Panc1 (cell line): ENCODE measurements at regions not wholly inside any gene's neighbourhood (a gene's known extent, or its start where the extent isn't known, plus 50 kb on each side); places are given as distances from the start of the nearest gene placed in this dataset.

Source experiments
- ATAC-seq: fragments of 200-7000 bp; cut with Tn5 transposase; 2 replicates; pipeline ENCODE4 v1.9.1; 2020; ENCODE audit warnings: mild to moderate bottlenecking, moderate library complexity
- BruUV-seq: library from RNA; stranded (reverse); fragments of 400-500 nt; replicated peaks from 2 replicates; lab custom pipeline; 2021; lab: Mats Ljungman, UMichigan
- CTCF ChIA-PET: fragments of 300-600 bp; sonication (Branson Sonifier 250); formaldehyde crosslinking; loops from one replicate; lab custom pipeline; 2022; ENCODE audit warnings: antibody characterized with exemption; lab: Charles Lee
- POLR2A ChIA-PET: fragments of 300-600 bp; sonication (Branson Sonifier 250); formaldehyde crosslinking; loops from one replicate; lab custom pipeline; 2022; ENCODE audit warnings: antibody characterized with exemption; lab: Charles Lee
- DNase-seq: peaks from one replicate; pipeline ENCODE4 v3.0.0-alpha.2; 2010; ENCODE audit warnings: low read depth, low spot score
- H3K27ac ChIP-seq: 2 replicates; pipeline ENCODE4 v1.5.1; 2011; ENCODE audit warnings: mild to moderate bottlenecking, low read length, inconsistent platforms
- H3K27me3 ChIP-seq: fragments of 200-500 bp; sonication (Bioruptor generic); 2 replicates; pipeline ENCODE4 v1.6.0; 2014; ENCODE audit warnings: low read length, inconsistent platforms; ENCODE audit not compliant: control insufficient read depth, insufficient read depth
- H3K36me3 ChIP-seq: fragments of 200-500 bp; sonication (Bioruptor generic); 2 replicates; pipeline ENCODE4 v1.5.1; 2014; ENCODE audit warnings: inconsistent platforms, mild to moderate bottlenecking, low read length, moderate library complexity; ENCODE audit not compliant: control insufficient read depth, insufficient read depth
- H3K4me1 ChIP-seq: 2 replicates; pipeline ENCODE4 v1.5.1; 2011; ENCODE audit warnings: inconsistent platforms, mild to moderate bottlenecking, low read length, moderate library complexity; ENCODE audit not compliant: control insufficient read depth, insufficient read depth
- H3K4me3 ChIP-seq, 2 experiments: 2 replicates each; pipeline ENCODE4 v1.5.1; 2011 to 2012; ENCODE audit warnings: low read depth in 2 of 2, low read length in 2 of 2, mild to moderate bottlenecking in 2 of 2, inconsistent platforms in 1 of 2, moderate library complexity in 1 of 2
- H3K9me3 ChIP-seq: fragments of 200-500 bp; sonication (Bioruptor generic); 2 replicates; pipeline ENCODE4 v1.5.1; 2014; ENCODE audit warnings: low read depth, mild to moderate bottlenecking, inconsistent platforms, low read length, moderate library complexity; ENCODE audit not compliant: control insufficient read depth, insufficient read depth
- CTCF ChIP-seq: fragments of 450-650 bp; IDR thresholded peaks from 2 replicates; pipeline ENCODE4 v1.5.1; 2017; ENCODE audit warnings: mild to moderate bottlenecking
- POLR2AphosphoS5 ChIP-seq: IDR thresholded peaks from 2 replicates; pipeline ENCODE4 v1.6.1; 2012; ENCODE audit warnings: mild to moderate bottlenecking, low read depth, low read length, moderate library complexity
- REST ChIP-seq, 2 experiments: IDR thresholded peaks; 2 replicates each; pipeline ENCODE4 v1.6.1; 2011 to 2012; ENCODE audit warnings: low read depth in 2 of 2, control low read depth in 1 of 2, low read length in 1 of 2, mild to moderate bottlenecking in 1 of 2, moderate library complexity in 1 of 2; ENCODE audit not compliant: insufficient read depth in 1 of 2
- SIN3A ChIP-seq: IDR thresholded peaks from 2 replicates; pipeline ENCODE4 v1.6.1; 2012; ENCODE audit warnings: low read depth, mild to moderate bottlenecking, low read length, moderate library complexity, borderline replicate concordance; ENCODE audit not compliant: insufficient read depth
- TCF7L2 ChIP-seq: IDR thresholded peaks from 2 replicates; pipeline ENCODE4 v1.6.1; 2011; ENCODE audit warnings: mild to moderate bottlenecking, low read depth, low read length, inconsistent platforms
- in situ Hi-C: cut with HindIII; loops from 2 replicates; pipeline ENCODE4 v1.10.0; 2016; ENCODE audit warnings: low sequenced_read_pairs, low pct_unique_long_range_greater_than_20kb
- intact Hi-C: fragments of 100-400 bp; cut with micrococcal nuclease; formaldehyde crosslinking; loops from one replicate; pipeline ENCODE4 v1.10.0; 2022; ENCODE audit not compliant: unreplicated experiment

- in situ Hi-C loops (no loop called here), intact Hi-C loops (no loop called here)
- ATAC-seq (no peak), DNase-seq (no peak)
- Histone ChIP-seq H3K36me3 (no peaks in the 10 kb centered on the region), H3K27me3 (no peaks in the 10 kb centered on the region), H3K9me3 (no peaks in the 10 kb centered on the region), H3K4me1 (no peaks in the 10 kb centered on the region), H3K27ac (no peak overlapping the region), H3K4me3 (no peak overlapping the region)
- no TSS peak for BruUV-seq
- TF ChIP-seq CTCF (no peak), SIN3A (no peak), TCF7L2 (no peak), POLR2AphosphoS5 (no peak), REST (IDR thresholded peaks at IDR 0.05; ENCODE audit: insufficient read depth in 1 of 2, low read depth in 2 of 2, low read length in 1 of 2) (no peak)
- CTCF ChIA-PET = no interaction called here
- POLR2A ChIA-PET = no interaction called here
Observed at GRCh38 chr7:41573443-41573842, 129.4 kb downstream of the INHBA start.

GRCh38 chr7:41573015-41573414 lies 129.9 kb downstream of the INHBA start:
- DNase-seq (peak; percentile 42), ATAC-seq (no peak)
- no peak overlapping the region for H3K27ac ChIP-seq
- no TSS peak for BruUV-seq
- no peak for TF ChIP-seq TCF7L2
- TF ChIP-seq REST (IDR thresholded peaks at IDR 0.05; ENCODE audit: insufficient read depth in 1 of 2, low read depth in 2 of 2, low read length in 1 of 2) = no peak
- TF ChIP-seq SIN3A = no peak
- no peak for TF ChIP-seq POLR2AphosphoS5
- intact Hi-C loops = no loop called here
- in situ Hi-C loops = no loop called here
- no peak overlapping the region for H3K4me3 ChIP-seq
- no peaks in the 10 kb centered on the region for H3K27me3 ChIP-seq
- POLR2A ChIA-PET = no interaction called here
- no peaks in the 10 kb centered on the region for H3K36me3 ChIP-seq
- no peaks in the 10 kb centered on the region for H3K4me1 ChIP-seq
- CTCF ChIA-PET = no interaction called here
- H3K9me3 ChIP-seq = no peaks in the 10 kb centered on the region
